H1 (cell line): ENCODE measurements at regions not wholly inside any gene's neighbourhood (a gene's known extent, or its start where the extent isn't known, plus 50 kb on each side); places are given as distances from the start of the nearest gene placed in this dataset.

ENCODE experiments used
- CHD7 ChIP-seq: fragments of 300-600 bp; sonication (generic); IDR thresholded peaks from 2 replicates; pipeline ENCODE4 v1.7.1; 2012; ENCODE audit warnings: low read length, moderate library complexity, mild to moderate bottlenecking, inconsistent platforms; ENCODE audit not compliant: insufficient replicate concordance
- EZH2 ChIP-seq: fragments of 200-600 bp; sonication (generic); IDR thresholded peaks from 2 replicates; pipeline ENCODE4 v1.7.1; 2012; ENCODE audit warnings: low read depth, mild to moderate bottlenecking, moderate library complexity, low read length, inconsistent platforms; ENCODE audit not compliant: severe bottlenecking

DNA sequence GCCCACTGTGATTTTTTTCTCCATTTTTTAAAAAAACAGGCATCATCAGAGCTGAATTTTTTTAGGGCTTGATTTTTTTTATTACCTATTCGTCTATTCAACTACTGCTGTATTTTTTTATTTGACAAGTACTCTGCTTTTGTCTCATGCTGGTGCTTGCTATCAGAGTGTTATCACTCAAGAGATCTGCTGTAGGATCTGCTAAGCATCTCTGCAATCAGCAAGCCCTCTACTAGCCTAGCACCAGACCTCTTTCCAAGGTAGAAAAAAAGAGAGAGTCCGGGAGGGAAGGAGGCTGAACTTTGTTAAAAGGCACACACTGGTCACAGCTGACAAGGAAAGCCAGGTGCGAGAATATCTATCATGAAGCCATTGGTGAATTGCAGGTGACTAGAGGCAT is 413.8 kb upstream of the CCNH start (continued):
- TF ChIP-seq CHD7 (no peak), EZH2 (no peak)
